ENCODE measurements at regions not wholly inside any gene's neighbourhood (a gene's known extent, or its start where the extent isn't known, plus 50 kb on each side); places are given as distances from the start of the nearest gene placed in this dataset.

DNA sequence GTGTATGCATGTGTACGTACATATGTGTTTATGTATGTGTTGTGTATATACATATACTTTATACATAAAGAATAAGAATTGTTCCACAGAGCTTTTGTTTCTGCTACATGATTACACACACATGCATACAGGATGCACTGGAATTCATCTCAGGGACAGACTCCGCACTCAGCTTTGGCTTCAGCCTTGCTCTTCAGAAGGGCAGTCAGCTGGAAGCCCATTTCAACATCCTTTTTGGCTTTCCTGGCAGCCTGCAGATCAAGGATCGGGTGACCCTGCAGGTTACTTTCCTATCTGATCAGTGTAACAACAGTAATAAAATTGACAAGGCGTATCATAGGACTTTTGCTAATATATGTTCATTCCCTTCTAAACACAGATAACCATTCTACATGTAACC, 144.1 kb upstream of the COPS8 start:
- TF ChIP-seq, protein P1, sequence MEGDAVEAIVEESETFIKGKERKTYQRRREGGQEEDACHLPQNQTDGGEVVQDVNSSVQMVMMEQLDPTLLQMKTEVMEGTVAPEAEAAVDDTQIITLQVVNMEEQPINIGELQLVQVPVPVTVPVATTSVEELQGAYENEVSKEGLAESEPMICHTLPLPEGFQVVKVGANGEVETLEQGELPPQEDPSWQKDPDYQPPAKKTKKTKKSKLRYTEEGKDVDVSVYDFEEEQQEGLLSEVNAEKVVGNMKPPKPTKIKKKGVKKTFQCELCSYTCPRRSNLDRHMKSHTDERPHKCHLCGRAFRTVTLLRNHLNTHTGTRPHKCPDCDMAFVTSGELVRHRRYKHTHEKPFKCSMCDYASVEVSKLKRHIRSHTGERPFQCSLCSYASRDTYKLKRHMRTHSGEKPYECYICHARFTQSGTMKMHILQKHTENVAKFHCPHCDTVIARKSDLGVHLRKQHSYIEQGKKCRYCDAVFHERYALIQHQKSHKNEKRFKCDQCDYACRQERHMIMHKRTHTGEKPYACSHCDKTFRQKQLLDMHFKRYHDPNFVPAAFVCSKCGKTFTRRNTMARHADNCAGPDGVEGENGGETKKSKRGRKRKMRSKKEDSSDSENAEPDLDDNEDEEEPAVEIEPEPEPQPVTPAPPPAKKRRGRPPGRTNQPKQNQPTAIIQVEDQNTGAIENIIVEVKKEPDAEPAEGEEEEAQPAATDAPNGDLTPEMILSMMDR (IDR thresholded peaks at IDR 0.05): no peak
- TF ChIP-seq POLR2A (IDR thresholded peaks at IDR 0.05): no peak

All from body of pancreas (tissue), 4 donors.